ENCODE measurements at regions not wholly inside any gene's neighbourhood (a gene's known extent, or its start where the extent isn't known, plus 50 kb on each side); places are given as distances from the start of the nearest gene placed in this dataset.

- DNase-seq (ENCODE audit: low read depth in 1 of 2, low spot score in 1 of 2) = no peak
- Histone ChIP-seq H3K4me3 (replicated peaks; ENCODE audit: insufficient read depth, low read length) (no peak overlapping the region), H3K27ac (replicated peaks) (no peak overlapping the region), H3K27me3 (ENCODE audit: insufficient read depth, poor library complexity, severe bottlenecking) (no peaks in the 10 kb centered on the region)
- TF ChIP-seq GABPA (IDR thresholded peaks at IDR 0.05; ENCODE audit: low read depth) (no peak), SPI1 (IDR thresholded peaks at IDR 0.05; ENCODE audit: borderline replicate concordance, low read depth) (no peak), CTCF (IDR thresholded peaks at IDR 0.05; ENCODE audit: insufficient read depth, low read length) (no peak), POLR2AphosphoS5 (IDR thresholded peaks at IDR 0.05; ENCODE audit: low read depth) (no peak)
- TF ChIP-seq, protein P1, sequence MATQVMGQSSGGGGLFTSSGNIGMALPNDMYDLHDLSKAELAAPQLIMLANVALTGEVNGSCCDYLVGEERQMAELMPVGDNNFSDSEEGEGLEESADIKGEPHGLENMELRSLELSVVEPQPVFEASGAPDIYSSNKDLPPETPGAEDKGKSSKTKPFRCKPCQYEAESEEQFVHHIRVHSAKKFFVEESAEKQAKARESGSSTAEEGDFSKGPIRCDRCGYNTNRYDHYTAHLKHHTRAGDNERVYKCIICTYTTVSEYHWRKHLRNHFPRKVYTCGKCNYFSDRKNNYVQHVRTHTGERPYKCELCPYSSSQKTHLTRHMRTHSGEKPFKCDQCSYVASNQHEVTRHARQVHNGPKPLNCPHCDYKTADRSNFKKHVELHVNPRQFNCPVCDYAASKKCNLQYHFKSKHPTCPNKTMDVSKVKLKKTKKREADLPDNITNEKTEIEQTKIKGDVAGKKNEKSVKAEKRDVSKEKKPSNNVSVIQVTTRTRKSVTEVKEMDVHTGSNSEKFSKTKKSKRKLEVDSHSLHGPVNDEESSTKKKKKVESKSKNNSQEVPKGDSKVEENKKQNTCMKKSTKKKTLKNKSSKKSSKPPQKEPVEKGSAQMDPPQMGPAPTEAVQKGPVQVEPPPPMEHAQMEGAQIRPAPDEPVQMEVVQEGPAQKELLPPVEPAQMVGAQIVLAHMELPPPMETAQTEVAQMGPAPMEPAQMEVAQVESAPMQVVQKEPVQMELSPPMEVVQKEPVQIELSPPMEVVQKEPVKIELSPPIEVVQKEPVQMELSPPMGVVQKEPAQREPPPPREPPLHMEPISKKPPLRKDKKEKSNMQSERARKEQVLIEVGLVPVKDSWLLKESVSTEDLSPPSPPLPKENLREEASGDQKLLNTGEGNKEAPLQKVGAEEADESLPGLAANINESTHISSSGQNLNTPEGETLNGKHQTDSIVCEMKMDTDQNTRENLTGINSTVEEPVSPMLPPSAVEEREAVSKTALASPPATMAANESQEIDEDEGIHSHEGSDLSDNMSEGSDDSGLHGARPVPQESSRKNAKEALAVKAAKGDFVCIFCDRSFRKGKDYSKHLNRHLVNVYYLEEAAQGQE (IDR thresholded peaks at IDR 0.05; ENCODE audit: insufficient replicate concordance, low read depth) = no peak
Observed at GRCh38 chr18:65631766-65632165, 119.0 kb upstream of the CDH7 start.

DNA sequence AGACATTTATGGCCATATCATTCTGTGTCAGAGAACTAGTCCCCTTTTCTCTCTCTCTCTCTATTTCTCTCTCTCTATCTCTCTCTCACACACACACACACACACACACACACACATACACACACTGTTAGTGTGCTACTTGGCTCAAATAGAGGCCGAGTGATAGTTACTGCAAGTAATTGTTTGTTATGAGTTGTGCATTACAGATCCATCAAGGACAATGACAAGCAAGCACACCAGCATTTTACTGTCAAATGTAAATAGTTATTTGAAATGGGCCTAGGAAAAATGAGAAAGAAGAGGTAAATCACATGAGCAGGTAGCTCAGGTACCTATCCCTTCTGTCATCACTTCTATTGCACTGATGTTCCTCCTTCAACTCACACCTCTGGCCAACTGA is 122.4 kb upstream of the CDH7 start:
- no peak for DNase-seq (ENCODE audit: low read depth in 1 of 2, low spot score in 1 of 2)
- TF ChIP-seq POLR2AphosphoS5 (IDR thresholded peaks at IDR 0.05; ENCODE audit: low read depth) (no peak), SPI1 (IDR thresholded peaks at IDR 0.05; ENCODE audit: borderline replicate concordance, low read depth) (no peak)
- Histone ChIP-seq H3K4me3 (replicated peaks; ENCODE audit: insufficient read depth, low read length) (no peak overlapping the region), H3K27ac (replicated peaks) (no peak overlapping the region), H3K27me3 (ENCODE audit: insufficient read depth, poor library complexity, severe bottlenecking) (no peaks in the 10 kb centered on the region)

DNA sequence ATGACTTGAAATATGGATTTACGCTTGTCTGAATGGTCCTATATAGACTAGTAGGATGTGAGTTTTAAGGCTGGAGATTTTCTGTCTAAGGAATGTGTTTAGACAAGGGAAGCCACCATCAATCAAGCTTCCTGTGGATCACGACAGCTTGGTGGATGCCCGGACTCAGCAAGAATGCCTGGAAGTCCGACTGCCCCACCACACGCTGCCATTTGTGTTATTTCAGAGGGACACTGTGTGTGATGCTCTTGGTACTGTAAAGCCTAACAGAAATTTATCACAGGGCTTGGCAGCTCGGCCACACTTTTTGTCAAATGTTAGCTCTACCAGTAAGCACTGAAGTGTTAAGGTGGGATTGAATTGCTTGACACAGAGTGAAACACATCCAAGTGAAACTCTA is 127.1 kb upstream of the CDH7 start:
- no peak overlapping the region for H3K4me3 ChIP-seq (replicated peaks; ENCODE audit: insufficient read depth, low read length)
- TF ChIP-seq SPI1 (IDR thresholded peaks at IDR 0.05; ENCODE audit: borderline replicate concordance, low read depth) = no peak
- TF ChIP-seq CTCF (IDR thresholded peaks at IDR 0.05; ENCODE audit: insufficient read depth, low read length) = no peak
- no peak for TF ChIP-seq GABPA (IDR thresholded peaks at IDR 0.05; ENCODE audit: low read depth)
- no peak for TF ChIP-seq POLR2AphosphoS5 (IDR thresholded peaks at IDR 0.05; ENCODE audit: low read depth)
- TF ChIP-seq, protein P1 (IDR thresholded peaks at IDR 0.05; ENCODE audit: insufficient replicate concordance, low read depth) = no peak
- H3K27me3 ChIP-seq (ENCODE audit: insufficient read depth, poor library complexity, severe bottlenecking) = no peaks in the 10 kb centered on the region
- no peak overlapping the region for H3K27ac ChIP-seq (replicated peaks)
- no peak for DNase-seq (ENCODE audit: low read depth in 1 of 2, low spot score in 1 of 2)

GRCh38 chr18:65622436-65622835 is 128.4 kb upstream of the CDH7 start:
- Histone ChIP-seq H3K27ac (replicated peaks) (no peak overlapping the region), H3K27me3 (ENCODE audit: insufficient read depth, poor library complexity, severe bottlenecking) (no peaks in the 10 kb centered on the region), H3K4me3 (replicated peaks; ENCODE audit: insufficient read depth, low read length) (no peak overlapping the region)
- TF ChIP-seq CTCF (IDR thresholded peaks at IDR 0.05; ENCODE audit: insufficient read depth, low read length) (no peak), POLR2AphosphoS5 (IDR thresholded peaks at IDR 0.05; ENCODE audit: low read depth) (no peak), SPI1 (IDR thresholded peaks at IDR 0.05; ENCODE audit: borderline replicate concordance, low read depth) (no peak), GABPA (IDR thresholded peaks at IDR 0.05; ENCODE audit: low read depth) (no peak)
- TF ChIP-seq, protein P1 (IDR thresholded peaks at IDR 0.05; ENCODE audit: insufficient replicate concordance, low read depth) = no peak
- no peak for DNase-seq (ENCODE audit: low read depth in 1 of 2, low spot score in 1 of 2)
